HL-60 (cell line): ENCODE measurements at regions not wholly inside any gene's neighbourhood (a gene's known extent, or its start where the extent isn't known, plus 50 kb on each side); places are given as distances from the start of the nearest gene placed in this dataset.
"Not testable (repeated sequence)": the region's sequence is repeated elsewhere in the genome, so short reads cannot be mapped to it uniquely, and the experiment has no call there.

Source experiments
- CTCF ChIP-seq: IDR thresholded peaks from one replicate; pipeline ENCODE4 v1.5.1; 2011; ENCODE audit warnings: low read length, control low read depth, inconsistent platforms; ENCODE audit not compliant: insufficient read depth
- GABPA ChIP-seq: IDR thresholded peaks from 2 replicates; pipeline ENCODE4 v1.6.1; 2012; ENCODE audit warnings: low read depth
- POLR2AphosphoS5 ChIP-seq: IDR thresholded peaks from 2 replicates; pipeline ENCODE4 v1.6.1; 2012; ENCODE audit warnings: low read depth
- SPI1 ChIP-seq: IDR thresholded peaks from 2 replicates; pipeline ENCODE4 v1.6.1; 2012; ENCODE audit warnings: low read depth, mild to moderate bottlenecking, borderline replicate concordance
- TF ChIP-seq, protein P1 (sequence below): IDR thresholded peaks from 2 replicates; pipeline ENCODE4 v1.6.1; 2012; ENCODE audit warnings: low read depth; ENCODE audit not compliant: insufficient replicate concordance

- TF ChIP-seq CTCF, POLR2AphosphoS5, GABPA, SPI1: not testable (repeated sequence)
- TF ChIP-seq, protein P1, sequence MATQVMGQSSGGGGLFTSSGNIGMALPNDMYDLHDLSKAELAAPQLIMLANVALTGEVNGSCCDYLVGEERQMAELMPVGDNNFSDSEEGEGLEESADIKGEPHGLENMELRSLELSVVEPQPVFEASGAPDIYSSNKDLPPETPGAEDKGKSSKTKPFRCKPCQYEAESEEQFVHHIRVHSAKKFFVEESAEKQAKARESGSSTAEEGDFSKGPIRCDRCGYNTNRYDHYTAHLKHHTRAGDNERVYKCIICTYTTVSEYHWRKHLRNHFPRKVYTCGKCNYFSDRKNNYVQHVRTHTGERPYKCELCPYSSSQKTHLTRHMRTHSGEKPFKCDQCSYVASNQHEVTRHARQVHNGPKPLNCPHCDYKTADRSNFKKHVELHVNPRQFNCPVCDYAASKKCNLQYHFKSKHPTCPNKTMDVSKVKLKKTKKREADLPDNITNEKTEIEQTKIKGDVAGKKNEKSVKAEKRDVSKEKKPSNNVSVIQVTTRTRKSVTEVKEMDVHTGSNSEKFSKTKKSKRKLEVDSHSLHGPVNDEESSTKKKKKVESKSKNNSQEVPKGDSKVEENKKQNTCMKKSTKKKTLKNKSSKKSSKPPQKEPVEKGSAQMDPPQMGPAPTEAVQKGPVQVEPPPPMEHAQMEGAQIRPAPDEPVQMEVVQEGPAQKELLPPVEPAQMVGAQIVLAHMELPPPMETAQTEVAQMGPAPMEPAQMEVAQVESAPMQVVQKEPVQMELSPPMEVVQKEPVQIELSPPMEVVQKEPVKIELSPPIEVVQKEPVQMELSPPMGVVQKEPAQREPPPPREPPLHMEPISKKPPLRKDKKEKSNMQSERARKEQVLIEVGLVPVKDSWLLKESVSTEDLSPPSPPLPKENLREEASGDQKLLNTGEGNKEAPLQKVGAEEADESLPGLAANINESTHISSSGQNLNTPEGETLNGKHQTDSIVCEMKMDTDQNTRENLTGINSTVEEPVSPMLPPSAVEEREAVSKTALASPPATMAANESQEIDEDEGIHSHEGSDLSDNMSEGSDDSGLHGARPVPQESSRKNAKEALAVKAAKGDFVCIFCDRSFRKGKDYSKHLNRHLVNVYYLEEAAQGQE = not testable (repeated sequence)
Observed at GRCh38 chr10:78424050-78424449, 390.4 kb downstream of the RPS24 start.
